Vagina (tissue), 2 donors: ENCODE measurements at regions not wholly inside any gene's neighbourhood (a gene's known extent, or its start where the extent isn't known, plus 50 kb on each side); places are given as distances from the start of the nearest gene placed in this dataset.

Source experiments
- DNase-seq, 2 donors: peaks; one replicate each; pipeline ENCODE4 v3.0.0-alpha.2; 2017; ENCODE audit errors: extremely low spot score in 2 of 2
- H3K27ac ChIP-seq: fragments of 200-600 bp; sonication (generic); one replicate; pipeline ENCODE4 v1.5.1; 2019
- H3K27me3 ChIP-seq: fragments of 200-600 bp; sonication (generic); one replicate; pipeline ENCODE4 v1.5.1; 2019
- H3K36me3 ChIP-seq, 2 donors: fragments of 200-600 bp; sonication (generic); one replicate each; pipeline ENCODE4 v1.5.1; 2017 to 2019
- H3K4me1 ChIP-seq: fragments of 200-600 bp; sonication (generic); one replicate; pipeline ENCODE4 v1.5.1; 2019
- H3K4me3 ChIP-seq, 2 donors: fragments of 200-600 bp; sonication (generic); 1 replicate in 1 of 2; 2 replicates in 1 of 2; pipeline ENCODE4 v1.5.1; 2016 to 2019
- H3K9me3 ChIP-seq: fragments of 200-600 bp; sonication (generic); one replicate; pipeline ENCODE4 v1.5.1; 2019
- CTCF ChIP-seq, 3 experiments: fragments of 450-650 bp in 2 of 3; fragments of 200-600 bp in 1 of 3; sonication (generic) in 1 of 3; IDR thresholded peaks; one replicate each; pipeline ENCODE4 v1.5.1; 2017 to 2019; ENCODE audit warnings: antibody characterized with exemption in 3 of 3, mild to moderate bottlenecking in 2 of 3, moderate library complexity in 2 of 3
- POLR2A ChIP-seq, 2 donors: fragments of 450-650 bp; IDR thresholded peaks; one replicate each; pipeline ENCODE4 v1.6.1; 2017; ENCODE audit warnings: antibody characterized with exemption in 2 of 2, mild to moderate bottlenecking in 2 of 2, moderate library complexity in 2 of 2
- POLR2AphosphoS5 ChIP-seq, 2 donors: sonication (generic); formaldehyde crosslinking; IDR thresholded peaks; one replicate each; pipeline ENCODE4 v1.9.0; 2017; ENCODE audit warnings: antibody characterized with exemption in 2 of 2, mild to moderate bottlenecking in 2 of 2, low read depth in 1 of 2; ENCODE audit not compliant: insufficient read depth in 1 of 2
- intact Hi-C: fragments of 100-400 bp; cut with DNase I; formaldehyde crosslinking; loops from one replicate; pipeline ENCODE4 v1.15.1; 2023

- DNase-seq: no peak
- H3K9me3 ChIP-seq: no peaks in the 10 kb centered on the region
Measured at GRCh38 chr2:15738225-15738546, 146.5 kb downstream of the DDX1 start.

GRCh38 chr2:15738943-15739342 lies 147.3 kb downstream of the DDX1 start:
- intact Hi-C loops: no loop called here
- no peak overlapping the region for H3K4me3 ChIP-seq
- TF ChIP-seq CTCF (IDR thresholded peaks at IDR 0.05) (no peak), POLR2AphosphoS5 (IDR thresholded peaks at IDR 0.05; ENCODE audit: insufficient read depth in 1 of 2, low read depth in 1 of 2) (no peak), POLR2A (IDR thresholded peaks at IDR 0.05) (no peak)
- H3K27me3 ChIP-seq: no peaks in the 10 kb centered on the region
- H3K27ac ChIP-seq: no peak overlapping the region
- H3K9me3 ChIP-seq: no peaks in the 10 kb centered on the region
- DNase-seq: no peak
- peaks cover 14% of the 10 kb centered on the region for H3K4me1 ChIP-seq
- no peaks in the 10 kb centered on the region for H3K36me3 ChIP-seq

More at GRCh38 chr2:15738225-15738546, 146.5 kb downstream of the DDX1 start:
- H3K27me3 ChIP-seq: no peaks in the 10 kb centered on the region
- TF ChIP-seq POLR2AphosphoS5 (IDR thresholded peaks at IDR 0.05; ENCODE audit: insufficient read depth in 1 of 2, low read depth in 1 of 2) (no peak), POLR2A (IDR thresholded peaks at IDR 0.05) (no peak), CTCF (IDR thresholded peaks at IDR 0.05) (no peak)
- intact Hi-C loops: no loop called here
- no peak overlapping the region for H3K27ac ChIP-seq
- no peaks in the 10 kb centered on the region for H3K36me3 ChIP-seq
- H3K4me3 ChIP-seq: no peak overlapping the region
- peaks cover 21% of the 10 kb centered on the region for H3K4me1 ChIP-seq

GRCh38 chr2:15744820-15745219 lies 153.2 kb downstream of the DDX1 start:
- no peak for TF ChIP-seq POLR2AphosphoS5 (IDR thresholded peaks at IDR 0.05; ENCODE audit: insufficient read depth in 1 of 2, low read depth in 1 of 2)
- no peak for TF ChIP-seq CTCF (IDR thresholded peaks at IDR 0.05)
- TF ChIP-seq POLR2A (IDR thresholded peaks at IDR 0.05): no peak
- DNase-seq: no peak
- H3K4me1 ChIP-seq: no peaks in the 10 kb centered on the region
- no peak overlapping the region for H3K4me3 ChIP-seq
- H3K9me3 ChIP-seq: no peaks in the 10 kb centered on the region
- intact Hi-C loops: no loop called here
- H3K27ac ChIP-seq: no peak overlapping the region
- no peaks in the 10 kb centered on the region for H3K27me3 ChIP-seq
- H3K36me3 ChIP-seq: no peaks in the 10 kb centered on the region

GRCh38 chr2:15745350-15745749 lies 153.7 kb downstream of the DDX1 start:
- Histone ChIP-seq H3K4me3 (no peak overlapping the region), H3K9me3 (no peaks in the 10 kb centered on the region), H3K4me1 (no peaks in the 10 kb centered on the region), H3K27me3 (no peaks in the 10 kb centered on the region), H3K36me3 (no peaks in the 10 kb centered on the region), H3K27ac (no peak overlapping the region)
- TF ChIP-seq POLR2AphosphoS5 (IDR thresholded peaks at IDR 0.05; ENCODE audit: insufficient read depth in 1 of 2, low read depth in 1 of 2): no peak
- no peak for TF ChIP-seq POLR2A (IDR thresholded peaks at IDR 0.05)
- no peak for TF ChIP-seq CTCF (IDR thresholded peaks at IDR 0.05)
- DNase-seq: no peak
- intact Hi-C loops: no loop called here

GRCh38 chr2:15745907-15746702 lies 154.4 kb downstream of the DDX1 start:
- TF ChIP-seq POLR2AphosphoS5 (IDR thresholded peaks at IDR 0.05; ENCODE audit: insufficient read depth in 1 of 2, low read depth in 1 of 2): no peak
- TF ChIP-seq POLR2A (IDR thresholded peaks at IDR 0.05): no peak
- H3K36me3 ChIP-seq: no peaks in the 10 kb centered on the region
- DNase-seq: no peak
- H3K4me3 ChIP-seq: no peak overlapping the region
- H3K27me3 ChIP-seq: no peaks in the 10 kb centered on the region
- intact Hi-C loops: no loop called here
- H3K9me3 ChIP-seq: no peaks in the 10 kb centered on the region
- H3K4me1 ChIP-seq: no peaks in the 10 kb centered on the region
- no peak overlapping the region for H3K27ac ChIP-seq
